HFFc6 (cell line): ENCODE measurements at regions not wholly inside any gene's neighbourhood (a gene's known extent, or its start where the extent isn't known, plus 50 kb on each side); places are given as distances from the start of the nearest gene placed in this dataset.

Experiments
- DNase-seq: peaks from one replicate; pipeline ENCODE4 v3.0.0-alpha.2; 2018
- H3K27ac Mint-ChIP-seq: 2 replicates; pipeline ENCODE4 v1.8.0; 2020; ENCODE audit warnings: mild to moderate bottlenecking, mixed read lengths
- H3K27me3 Mint-ChIP-seq: 2 replicates; pipeline ENCODE4 v1.8.0; 2021; ENCODE audit warnings: mild to moderate bottlenecking, moderate library complexity, mixed read lengths; ENCODE audit not compliant: insufficient read depth
- H3K36me3 Mint-ChIP-seq: 2 replicates; pipeline ENCODE4 v1.8.0; 2021; ENCODE audit warnings: low read depth, mixed read lengths
- H3K4me1 Mint-ChIP-seq: 2 replicates; pipeline ENCODE4 v1.8.0; 2020; ENCODE audit warnings: low read depth, mixed read lengths
- H3K4me3 Mint-ChIP-seq: 2 replicates; pipeline ENCODE4 v1.8.0; 2020; ENCODE audit warnings: mild to moderate bottlenecking, moderate library complexity, mixed read lengths
- H3K9me3 Mint-ChIP-seq: 2 replicates; pipeline ENCODE4 v1.8.0; 2020; ENCODE audit warnings: mild to moderate bottlenecking, mixed read lengths
- TF ChIP-seq, protein P1 (sequence below): fragments of 200-600 bp; sonication (generic); IDR thresholded peaks from 2 replicates; pipeline ENCODE4 v1.5.0; 2021; ENCODE audit warnings: antibody characterized with exemption, mild to moderate bottlenecking

DNA sequence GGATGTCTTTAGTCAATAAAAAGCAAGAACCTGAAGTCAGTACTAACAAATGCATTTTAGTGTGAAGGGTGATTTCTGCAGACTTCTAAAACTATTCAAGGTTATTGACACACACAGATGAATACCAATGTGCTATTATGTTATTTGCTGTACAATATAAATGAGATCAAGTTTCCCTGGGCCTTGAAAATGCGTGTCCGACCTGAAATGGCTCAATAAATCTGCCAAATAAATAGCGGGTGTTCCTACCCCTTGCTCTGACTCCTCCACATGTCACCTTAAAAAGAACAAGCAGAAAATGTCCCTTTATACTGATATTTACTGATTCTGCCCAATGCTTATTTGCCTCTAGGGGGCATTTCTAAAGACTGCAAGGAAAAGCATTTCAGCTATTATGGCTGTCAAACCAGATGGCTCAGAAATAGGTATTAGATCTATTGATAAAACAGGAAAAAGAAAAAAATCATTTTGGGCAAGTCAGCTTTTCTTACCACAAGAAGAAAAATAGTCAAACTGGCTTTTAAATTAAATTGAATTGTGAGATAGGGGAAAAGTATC, 367.3 kb upstream of the KITLG start:
- Mint-ChIP-seq H3K9me3 (peaks cover 4% of the 10 kb centered on the region; the same call in 1 of the 2 replicates), H3K4me3 (no peak overlapping the region), H3K36me3 (peaks cover 7% of the 10 kb centered on the region; the same call in 1 of the 2 replicates), H3K27me3 (no peaks in the 10 kb centered on the region; the same call in 1 of the 2 replicates), H3K27ac (0 out of 2 replicates have a peak overlapping the region, but pooled peaks have one; percentile 13), H3K4me1 (peaks cover 53% of the 10 kb centered on the region)
- no peak for DNase-seq
- TF ChIP-seq, protein P1, sequence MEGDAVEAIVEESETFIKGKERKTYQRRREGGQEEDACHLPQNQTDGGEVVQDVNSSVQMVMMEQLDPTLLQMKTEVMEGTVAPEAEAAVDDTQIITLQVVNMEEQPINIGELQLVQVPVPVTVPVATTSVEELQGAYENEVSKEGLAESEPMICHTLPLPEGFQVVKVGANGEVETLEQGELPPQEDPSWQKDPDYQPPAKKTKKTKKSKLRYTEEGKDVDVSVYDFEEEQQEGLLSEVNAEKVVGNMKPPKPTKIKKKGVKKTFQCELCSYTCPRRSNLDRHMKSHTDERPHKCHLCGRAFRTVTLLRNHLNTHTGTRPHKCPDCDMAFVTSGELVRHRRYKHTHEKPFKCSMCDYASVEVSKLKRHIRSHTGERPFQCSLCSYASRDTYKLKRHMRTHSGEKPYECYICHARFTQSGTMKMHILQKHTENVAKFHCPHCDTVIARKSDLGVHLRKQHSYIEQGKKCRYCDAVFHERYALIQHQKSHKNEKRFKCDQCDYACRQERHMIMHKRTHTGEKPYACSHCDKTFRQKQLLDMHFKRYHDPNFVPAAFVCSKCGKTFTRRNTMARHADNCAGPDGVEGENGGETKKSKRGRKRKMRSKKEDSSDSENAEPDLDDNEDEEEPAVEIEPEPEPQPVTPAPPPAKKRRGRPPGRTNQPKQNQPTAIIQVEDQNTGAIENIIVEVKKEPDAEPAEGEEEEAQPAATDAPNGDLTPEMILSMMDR = peak; percentile 55

DNA sequence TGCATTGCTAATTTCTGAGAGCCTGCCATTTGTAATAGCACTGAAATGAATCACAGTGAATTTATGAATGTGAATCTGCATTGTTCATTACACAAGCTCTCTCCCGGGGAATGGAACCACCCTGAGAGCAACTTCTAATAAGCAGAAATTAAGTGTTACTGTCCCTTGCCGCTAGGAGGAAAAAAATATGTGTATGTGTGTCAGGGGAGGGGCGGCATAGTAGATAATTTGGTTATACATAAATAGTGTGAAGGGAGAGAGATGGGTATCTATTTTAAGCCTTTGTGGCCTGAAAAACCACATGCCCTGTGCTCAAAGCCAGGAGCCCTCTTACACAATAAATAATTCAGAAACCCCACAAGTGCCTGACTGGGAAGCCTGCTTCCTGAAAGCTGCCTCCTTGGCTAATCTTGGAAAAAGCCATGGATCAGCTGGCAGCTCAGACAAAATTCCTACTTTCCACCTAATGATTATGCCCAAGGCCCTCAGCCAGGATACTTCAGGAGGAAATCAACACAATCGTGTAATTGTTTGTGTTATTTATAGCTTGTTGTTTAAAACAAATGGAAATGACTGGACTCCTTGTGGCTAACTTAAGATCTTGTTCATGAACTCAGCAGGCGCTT, 366.2 kb upstream of the KITLG start:
- TF ChIP-seq, protein P1 = peak; percentile 62
- Mint-ChIP-seq H3K27ac (peak overlapping the region; percentile 83), H3K27me3 (no peaks in the 10 kb centered on the region; the same call in 1 of the 2 replicates), H3K4me1 (peaks cover 43% of the 10 kb centered on the region), H3K4me3 (peak overlapping the region; percentile 36), H3K9me3 (peaks cover 4% of the 10 kb centered on the region; the same call in 1 of the 2 replicates), H3K36me3 (peaks cover 7% of the 10 kb centered on the region; the same call in 1 of the 2 replicates)
- DNase-seq = peak; percentile 85

DNA sequence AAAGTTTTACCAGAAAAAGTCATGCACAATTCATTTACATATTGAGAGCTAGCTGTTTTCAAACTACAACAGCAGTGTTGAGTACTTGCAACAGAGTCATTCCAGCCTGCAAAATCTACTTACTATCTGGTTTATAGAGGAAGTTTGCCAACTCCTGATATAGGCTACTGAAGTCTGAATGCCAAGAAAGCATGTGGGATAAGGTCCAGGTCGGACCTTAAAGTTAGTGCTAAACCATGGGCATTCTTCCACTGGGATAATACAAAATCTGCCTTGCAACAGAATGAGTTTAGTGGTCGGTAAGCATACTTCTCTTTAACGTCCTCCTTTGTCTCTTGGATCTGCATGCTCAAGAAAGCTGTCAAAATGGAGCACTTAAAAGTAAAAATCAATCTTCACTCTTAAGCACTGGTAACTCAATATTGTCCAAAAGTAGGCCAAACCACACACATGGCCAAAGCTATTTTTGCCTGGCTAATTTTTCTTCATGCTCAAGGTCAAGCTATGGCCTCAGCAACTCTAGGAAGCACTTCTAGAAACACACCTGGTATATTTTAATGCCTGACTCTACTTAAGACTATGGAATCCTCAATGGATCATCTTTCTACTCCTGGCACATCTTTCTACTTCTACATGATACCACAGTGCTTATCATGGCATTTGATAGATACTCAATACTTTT, 364.9 kb upstream of the KITLG start:
- Mint-ChIP-seq H3K9me3 (peaks cover 4% of the 10 kb centered on the region; the same call in 1 of the 2 replicates), H3K27ac (peak overlapping the region; percentile 83; the same call in 1 of the 2 replicates), H3K27me3 (no peaks in the 10 kb centered on the region; the same call in 1 of the 2 replicates), H3K4me3 (no peak overlapping the region), H3K36me3 (peaks cover 7% of the 10 kb centered on the region; the same call in 1 of the 2 replicates), H3K4me1 (peaks cover 43% of the 10 kb centered on the region)
- DNase-seq = no peak
- TF ChIP-seq, protein P1 = no peak

DNA sequence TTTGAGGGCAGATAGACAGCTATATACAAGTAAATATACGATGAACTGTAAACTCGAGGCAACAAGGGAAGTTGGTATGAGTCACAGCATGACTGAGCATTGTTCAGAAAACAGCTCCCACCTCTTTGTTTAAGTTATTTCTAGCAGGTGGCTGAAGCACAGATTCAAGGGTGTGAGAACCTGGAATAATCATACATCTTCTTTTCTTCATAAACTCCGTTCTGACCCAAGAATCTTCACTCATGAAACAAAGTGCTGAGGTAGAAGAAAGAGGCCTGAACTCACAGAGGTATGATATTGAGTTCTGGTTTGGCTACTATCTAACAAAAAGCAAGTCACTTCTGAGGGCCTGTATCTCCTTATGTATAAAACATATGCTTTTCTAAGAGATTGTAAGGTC, 364.1 kb upstream of the KITLG start:
- Mint-ChIP-seq H3K36me3 (peaks cover 3% of the 10 kb centered on the region; the same call in 1 of the 2 replicates), H3K4me1 (peaks cover 43% of the 10 kb centered on the region), H3K9me3 (peaks cover 2% of the 10 kb centered on the region; the same call in 1 of the 2 replicates), H3K27me3 (no peaks in the 10 kb centered on the region), H3K4me3 (no peak overlapping the region), H3K27ac (peak overlapping the region; percentile 61)
- DNase-seq = peak; percentile 39
- TF ChIP-seq, protein P1 = no peak

DNA sequence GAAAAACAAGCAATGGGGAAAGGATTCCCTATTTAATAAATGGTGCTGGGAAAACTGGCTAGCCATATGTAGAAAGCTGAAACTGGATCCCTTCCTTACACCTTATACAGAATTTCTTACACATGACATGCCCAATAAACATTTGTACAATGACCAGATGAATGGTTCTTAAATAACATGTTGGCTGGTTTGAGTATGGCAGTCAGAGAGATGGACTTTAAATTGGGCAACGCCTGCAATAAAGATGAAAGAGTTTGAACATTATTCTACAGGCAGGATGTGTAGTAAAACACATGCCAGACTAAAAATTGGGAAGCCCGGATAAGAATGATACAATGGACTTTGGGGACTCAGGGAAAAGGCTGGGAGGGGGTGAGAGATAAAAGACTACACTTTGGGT, 360.6 kb upstream of the KITLG start:
- Mint-ChIP-seq H3K27ac (no peak overlapping the region), H3K4me3 (no peak overlapping the region), H3K4me1 (peaks cover 28% of the 10 kb centered on the region), H3K9me3 (no peaks in the 10 kb centered on the region), H3K36me3 (no peaks in the 10 kb centered on the region), H3K27me3 (no peaks in the 10 kb centered on the region)
- no peak for DNase-seq
- TF ChIP-seq, protein P1 = no peak
